NCI-H146 treated with DMSO at 0.1 percent for 48 hours (cell line): ENCODE measurements at regions not wholly inside any gene's neighbourhood (a gene's known extent, or its start where the extent isn't known, plus 50 kb on each side); places are given as distances from the start of the nearest gene placed in this dataset.

Experiments used
- DNase-seq: peaks from one replicate; lab custom pipeline; 2025; ENCODE audit not compliant: unreplicated experiment; lab: John Stamatoyannopoulos, UW

- no peak for DNase-seq
Observed at GRCh38 chr15:47644722-47645121, 72.6 kb upstream of the SEMA6D start.

- no peak for DNase-seq
Observed at GRCh38 chr15:47650564-47650963, 66.7 kb upstream of the SEMA6D start.

- DNase-seq, result no peak
Observed at GRCh38 chr15:47652328-47652727, 65.0 kb upstream of the SEMA6D start.

GRCh38 chr15:47652844-47653243, 64.5 kb upstream of the SEMA6D start:
- DNase-seq, result no peak

GRCh38 chr15:47661661-47662180, 55.6 kb upstream of the SEMA6D start:
- no peak for DNase-seq

- DNase-seq, result no peak
Observed at GRCh38 chr15:47663101-47663500, 54.2 kb upstream of the SEMA6D start.
